ENCODE measurements at regions not wholly inside any gene's neighbourhood (a gene's known extent, or its start where the extent isn't known, plus 50 kb on each side); places are given as distances from the start of the nearest gene placed in this dataset.

- no peak for TF ChIP-seq CREB1 (CRISPR knock-in tag; IDR thresholded peaks at IDR 0.05; ENCODE audit: low read depth)
- no peak for TF ChIP-seq CTCF (conservative IDR thresholded peaks at IDR 0.05; ENCODE audit: low read depth in 2 of 2)
- TF ChIP-seq ZNF462 (CRISPR knock-in tag; IDR thresholded peaks at IDR 0.05) = no peak
Observed at GRCh38 chr13:75151081-75151643, 330.8 kb downstream of the TBC1D4 start (continued).

DNA sequence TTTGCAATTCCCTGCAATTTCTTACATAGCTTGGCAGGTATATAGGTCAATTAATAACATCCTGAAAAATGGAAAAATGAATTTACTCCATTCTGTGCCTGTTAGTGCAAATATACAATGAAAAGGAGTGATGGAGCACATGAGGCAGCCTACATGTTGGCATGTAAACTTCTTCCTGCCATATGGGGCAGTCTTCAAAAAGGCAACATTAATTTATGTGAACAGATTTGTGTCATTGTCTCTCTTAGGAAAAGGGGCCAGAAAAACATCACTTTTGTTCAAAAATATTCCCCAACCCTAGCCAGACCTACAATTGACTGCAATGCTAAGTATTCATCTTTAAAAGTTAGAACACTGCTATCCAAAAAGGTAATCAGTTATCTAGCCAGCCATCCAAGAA, 332.2 kb downstream of the TBC1D4 start:
- no peaks in the 10 kb centered on the region for H3K27me3 ChIP-seq (ENCODE audit: insufficient read depth)
- H3K4me3 Mint-ChIP-seq = no peak overlapping the region
- H3K9me3 Mint-ChIP-seq = peaks cover 9% of the 10 kb centered on the region
- peaks cover 8% of the 10 kb centered on the region; the same call in 2 of the 3 replicates for H3K36me3 Mint-ChIP-seq (ENCODE audit: low read depth)
- H3K4me1 Mint-ChIP-seq = peaks cover 5% of the 10 kb centered on the region; the same call in 1 of the 3 replicates
- H3K36me3 ChIP-seq (ENCODE audit: insufficient read depth) = no peaks in the 10 kb centered on the region
- H4K20me1 ChIP-seq (replicated peaks; ENCODE audit: insufficient read depth) = no peaks in the 10 kb centered on the region
- no peaks in the 10 kb centered on the region for H3K79me2 ChIP-seq (replicated peaks; ENCODE audit: insufficient read depth)
- peaks cover 10% of the 10 kb centered on the region; the same call in 1 of the 2 replicates for H3K9me2 ChIP-seq (ENCODE audit: insufficient read depth)
- no peak overlapping the region for H3K27ac ChIP-seq (ENCODE audit: low read depth)
- H3K4me3 ChIP-seq = no peak overlapping the region
- no peak overlapping the region for H2AFZ ChIP-seq
- no peaks in the 10 kb centered on the region for H3K4me1 ChIP-seq (ENCODE audit: insufficient read depth)
- no peak overlapping the region for H3K4me2 ChIP-seq
- ATAC-seq = no peak
- no peaks in the 10 kb centered on the region for H3K27me3 Mint-ChIP-seq (ENCODE audit: insufficient read depth, low read depth, poor library complexity)
- no peak for DNase-seq (ENCODE audit: low spot score)
- no peak overlapping the region for H3K27ac Mint-ChIP-seq
- no peaks in the 10 kb centered on the region for H3F3A ChIP-seq (replicated peaks; ENCODE audit: low read depth)
- TF ChIP-seq CTCF (conservative IDR thresholded peaks at IDR 0.05; ENCODE audit: low read depth in 2 of 2) (no peak), ZNF114 (CRISPR knock-in tag; IDR thresholded peaks at IDR 0.05) (no peak), EZH2phosphoT487 (IDR thresholded peaks at IDR 0.05; ENCODE audit: unreplicated experiment) (no peak), EZH2 (IDR thresholded peaks at IDR 0.05; ENCODE audit: low read depth, unreplicated experiment) (no peak), ZNF331 (CRISPR knock-in tag; IDR thresholded peaks at IDR 0.05; ENCODE audit: low read depth) (no peak), POLR2AphosphoS5 (IDR thresholded peaks at IDR 0.05; ENCODE audit: low read depth) (no peak), REST (IDR thresholded peaks at IDR 0.05; ENCODE audit: unreplicated experiment) (no peak), STAT1 (IDR thresholded peaks at IDR 0.05; ENCODE audit: unreplicated experiment) (no peak), JUNB (IDR thresholded peaks at IDR 0.05; ENCODE audit: unreplicated experiment) (no peak)
